ENCODE measurements at regions not wholly inside any gene's neighbourhood (a gene's known extent, or its start where the extent isn't known, plus 50 kb on each side); places are given as distances from the start of the nearest gene placed in this dataset.

DNA sequence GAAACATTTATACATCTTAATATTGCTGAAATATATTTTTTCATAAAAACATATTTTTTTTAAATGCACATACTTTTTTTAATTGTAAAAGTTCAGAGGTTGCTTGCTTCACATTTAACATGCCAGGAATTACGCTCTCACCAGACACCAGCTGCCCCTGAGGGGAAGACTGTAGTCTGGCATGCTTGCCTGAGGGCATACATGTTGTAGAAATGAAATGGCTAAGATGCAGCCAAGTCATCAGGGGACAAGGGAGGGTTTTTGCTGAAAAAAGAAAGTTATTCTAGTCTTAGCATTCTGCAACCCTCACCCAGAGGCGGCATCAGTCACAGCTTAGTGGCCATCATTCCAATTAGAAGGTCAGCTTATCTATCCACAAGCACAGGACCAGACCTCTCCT lies 426.7 kb upstream of the FTMT start:
- no peak overlapping the region for H3K4me3 ChIP-seq
- no peak overlapping the region for H3K27ac ChIP-seq
- H3K9me3 ChIP-seq: no peaks in the 10 kb centered on the region
- TF ChIP-seq POLR2AphosphoS5 (IDR thresholded peaks at IDR 0.05) (no peak), POLR2A (IDR thresholded peaks at IDR 0.05) (no peak), EP300 (IDR thresholded peaks at IDR 0.05) (no peak)
- TF ChIP-seq, protein P1, sequence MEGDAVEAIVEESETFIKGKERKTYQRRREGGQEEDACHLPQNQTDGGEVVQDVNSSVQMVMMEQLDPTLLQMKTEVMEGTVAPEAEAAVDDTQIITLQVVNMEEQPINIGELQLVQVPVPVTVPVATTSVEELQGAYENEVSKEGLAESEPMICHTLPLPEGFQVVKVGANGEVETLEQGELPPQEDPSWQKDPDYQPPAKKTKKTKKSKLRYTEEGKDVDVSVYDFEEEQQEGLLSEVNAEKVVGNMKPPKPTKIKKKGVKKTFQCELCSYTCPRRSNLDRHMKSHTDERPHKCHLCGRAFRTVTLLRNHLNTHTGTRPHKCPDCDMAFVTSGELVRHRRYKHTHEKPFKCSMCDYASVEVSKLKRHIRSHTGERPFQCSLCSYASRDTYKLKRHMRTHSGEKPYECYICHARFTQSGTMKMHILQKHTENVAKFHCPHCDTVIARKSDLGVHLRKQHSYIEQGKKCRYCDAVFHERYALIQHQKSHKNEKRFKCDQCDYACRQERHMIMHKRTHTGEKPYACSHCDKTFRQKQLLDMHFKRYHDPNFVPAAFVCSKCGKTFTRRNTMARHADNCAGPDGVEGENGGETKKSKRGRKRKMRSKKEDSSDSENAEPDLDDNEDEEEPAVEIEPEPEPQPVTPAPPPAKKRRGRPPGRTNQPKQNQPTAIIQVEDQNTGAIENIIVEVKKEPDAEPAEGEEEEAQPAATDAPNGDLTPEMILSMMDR (IDR thresholded peaks at IDR 0.05): no peak
- no peaks in the 10 kb centered on the region for H3K27me3 ChIP-seq
- ATAC-seq: no peak
- H3K4me1 ChIP-seq: no peaks in the 10 kb centered on the region
- WGBS, 2 donors (ENCODE audit: low coverage in 1 of 2): 75 to 79% methylated on average over 2 of the region's 2 CpGs
- no peaks in the 10 kb centered on the region for H3K36me3 ChIP-seq

DNA sequence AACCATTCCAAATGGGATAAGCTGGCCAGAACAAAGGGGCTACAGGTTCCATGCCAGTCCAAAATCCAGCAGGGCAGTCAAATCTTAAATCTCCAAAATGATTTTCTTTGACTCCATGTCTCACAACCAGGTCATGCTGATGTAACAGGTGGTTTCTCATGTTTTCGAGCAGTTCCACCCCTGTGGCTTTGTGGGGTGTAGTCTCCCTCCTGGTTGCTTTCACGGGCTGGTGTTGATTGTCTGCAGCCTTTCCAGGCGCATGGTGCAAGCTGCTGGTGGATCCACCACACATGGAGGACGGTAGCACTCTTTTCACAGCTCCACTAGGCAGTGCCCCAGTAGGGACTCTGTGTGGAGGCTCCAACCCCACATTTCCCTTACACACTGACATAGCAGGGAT lies 425.5 kb upstream of the FTMT start:
- 89% methylated on average over 3 of the region's 4 CpGs; no CpG with 5 or more reads in 1 of the 2 donors for WGBS, 2 donors (ENCODE audit: low coverage in 1 of 2)
- TF ChIP-seq, protein P1 (IDR thresholded peaks at IDR 0.05): no peak
- TF ChIP-seq POLR2A (IDR thresholded peaks at IDR 0.05) (no peak), POLR2AphosphoS5 (IDR thresholded peaks at IDR 0.05) (no peak), EP300 (IDR thresholded peaks at IDR 0.05) (no peak)
- no peaks in the 10 kb centered on the region for H3K4me1 ChIP-seq
- no peaks in the 10 kb centered on the region for H3K27me3 ChIP-seq
- ATAC-seq: no peak
- H3K36me3 ChIP-seq: no peaks in the 10 kb centered on the region
- H3K4me3 ChIP-seq: no peak overlapping the region
- no peak overlapping the region for H3K27ac ChIP-seq
- H3K9me3 ChIP-seq: no peaks in the 10 kb centered on the region

DNA sequence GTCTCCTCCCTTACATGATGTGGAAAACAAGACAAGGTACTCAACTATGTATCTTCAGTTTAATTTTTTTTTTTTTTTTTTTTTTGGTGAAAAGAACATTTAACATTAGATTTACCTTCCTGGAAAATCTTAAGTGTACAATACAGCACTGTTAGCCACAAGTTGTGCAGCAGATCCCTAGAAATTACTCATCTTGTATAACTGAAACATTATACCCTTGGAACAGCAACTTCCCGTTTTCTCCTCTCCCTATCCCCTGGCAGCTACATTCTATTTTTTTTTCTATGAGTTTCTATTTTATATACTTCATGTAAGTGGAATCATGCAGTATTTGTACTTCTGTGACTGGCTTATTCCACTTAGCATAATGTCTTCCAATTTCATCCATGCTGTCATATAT lies 421.9 kb upstream of the FTMT start:
- 22 to 92% methylated on average over 1 of the region's 1 CpG for WGBS, 2 donors (ENCODE audit: low coverage in 1 of 2)
- H3K27me3 ChIP-seq: no peaks in the 10 kb centered on the region
- ATAC-seq: no peak
- H3K36me3 ChIP-seq: no peaks in the 10 kb centered on the region
- H3K9me3 ChIP-seq: no peaks in the 10 kb centered on the region
- no peak overlapping the region for H3K4me3 ChIP-seq
- TF ChIP-seq EP300 (IDR thresholded peaks at IDR 0.05) (no peak), POLR2A (IDR thresholded peaks at IDR 0.05) (no peak), POLR2AphosphoS5 (IDR thresholded peaks at IDR 0.05) (no peak)
- TF ChIP-seq, protein P1 (IDR thresholded peaks at IDR 0.05): no peak
- no peaks in the 10 kb centered on the region for H3K4me1 ChIP-seq
- H3K27ac ChIP-seq: no peak overlapping the region

DNA sequence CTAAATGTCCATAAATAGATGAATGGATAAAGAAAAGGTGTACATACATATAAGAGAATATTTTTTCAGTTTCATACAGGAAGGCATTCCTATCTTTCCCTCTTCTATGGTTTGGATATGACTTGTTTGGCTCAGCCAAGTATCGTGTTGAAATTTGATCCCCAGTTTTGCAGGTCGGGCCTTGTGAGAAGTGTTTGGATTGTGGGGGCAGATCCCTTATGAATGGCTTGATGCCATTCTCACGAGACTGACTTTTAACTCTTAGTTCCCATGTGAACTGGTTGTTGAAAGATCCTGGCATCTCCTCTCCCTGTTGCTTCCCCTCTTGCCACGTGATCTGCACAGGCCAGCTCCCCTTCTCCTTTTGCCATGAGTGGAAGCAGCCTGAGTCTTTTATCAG lies 421.1 kb upstream of the FTMT start:
- no peaks in the 10 kb centered on the region for H3K9me3 ChIP-seq
- H3K4me3 ChIP-seq: no peak overlapping the region
- H3K27me3 ChIP-seq: no peaks in the 10 kb centered on the region
- ATAC-seq: no peak
- no peaks in the 10 kb centered on the region for H3K4me1 ChIP-seq
- no peaks in the 10 kb centered on the region for H3K36me3 ChIP-seq
- no peak overlapping the region for H3K27ac ChIP-seq
- WGBS, 2 donors (ENCODE audit: low coverage in 1 of 2): 19 to 30% methylated on average over 4 of the region's 4 CpGs
- TF ChIP-seq POLR2AphosphoS5 (IDR thresholded peaks at IDR 0.05) (no peak), POLR2A (IDR thresholded peaks at IDR 0.05) (no peak), EP300 (IDR thresholded peaks at IDR 0.05) (no peak)
- TF ChIP-seq, protein P1 (IDR thresholded peaks at IDR 0.05): no peak

DNA sequence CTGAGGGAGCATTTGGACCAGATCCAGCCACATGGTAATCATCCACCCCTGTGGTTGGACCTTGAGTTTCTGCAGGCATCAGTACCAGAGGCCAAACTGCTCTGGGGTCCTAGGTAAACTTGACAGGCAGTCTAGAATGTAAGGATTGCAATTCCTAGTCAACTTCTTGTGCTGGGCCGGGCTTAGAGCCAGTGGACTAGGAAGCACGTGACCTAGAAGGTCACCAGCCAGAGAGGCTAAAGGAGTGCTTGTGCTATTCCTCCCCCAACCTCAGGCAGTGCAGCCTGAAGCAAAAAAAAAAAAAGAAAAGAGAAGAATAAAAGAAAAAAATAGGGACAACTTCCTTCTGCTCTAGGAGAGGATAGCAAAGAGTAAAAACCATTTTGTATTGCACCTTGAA lies 406.2 kb upstream of the FTMT start:
- no peaks in the 10 kb centered on the region for H3K4me1 ChIP-seq
- H3K4me3 ChIP-seq: no peak overlapping the region
- H3K27me3 ChIP-seq: no peaks in the 10 kb centered on the region
- 56 to 92% methylated on average over 2 of the region's 2 CpGs for WGBS, 2 donors (ENCODE audit: low coverage in 1 of 2)
- H3K27ac ChIP-seq: no peak overlapping the region
- no peaks in the 10 kb centered on the region for H3K36me3 ChIP-seq
- TF ChIP-seq, protein P1 (IDR thresholded peaks at IDR 0.05): no peak
- TF ChIP-seq POLR2AphosphoS5 (IDR thresholded peaks at IDR 0.05) (no peak), EP300 (IDR thresholded peaks at IDR 0.05) (no peak), POLR2A (IDR thresholded peaks at IDR 0.05) (no peak)
- H3K9me3 ChIP-seq: no peaks in the 10 kb centered on the region
- ATAC-seq: no peak
